Activated naive CD4-positive, alpha-beta T cell treated with anti-CD3 and anti-CD28 coated beads for 36 hours (primary cell): ENCODE measurements at regions not wholly inside any gene's neighbourhood (a gene's known extent, or its start where the extent isn't known, plus 50 kb on each side); places are given as distances from the start of the nearest gene placed in this dataset.

ENCODE experiments used
- CTCF ChIA-PET: fragments of 350-600 bp; sonication (Branson Sonifier 250); formaldehyde crosslinking; loops from one replicate; lab custom pipeline; 2021; ENCODE audit warnings: antibody characterized with exemption; lab: Charles Lee
- DNase-seq: peaks from one replicate; pipeline ENCODE4 v3.0.0-alpha.2; 2020
- H3K27ac Mint-ChIP-seq: one replicate; pipeline ENCODE4 v1.8.0; 2021; ENCODE audit warnings: mild to moderate bottlenecking, mixed read lengths
- H3K27me3 Mint-ChIP-seq: one replicate; pipeline ENCODE4 v1.8.0; 2021; ENCODE audit warnings: low read depth, mixed read lengths
- H3K36me3 Mint-ChIP-seq: one replicate; pipeline ENCODE4 v1.8.0; 2021; ENCODE audit warnings: low read depth, mixed read lengths
- H3K4me1 Mint-ChIP-seq: one replicate; pipeline ENCODE4 v1.8.0; 2021; ENCODE audit warnings: low read depth, mixed read lengths
- H3K4me3 Mint-ChIP-seq: one replicate; pipeline ENCODE4 v1.8.0; 2021; ENCODE audit warnings: mild to moderate bottlenecking, moderate library complexity, mixed read lengths
- H3K9me3 Mint-ChIP-seq: one replicate; pipeline ENCODE4 v1.8.0; 2021; ENCODE audit warnings: mixed read lengths
- intact Hi-C: fragments of 100-400 bp; cut with micrococcal nuclease; formaldehyde crosslinking; loops from one replicate; pipeline ENCODE4 v1.15.1; 2023

DNA sequence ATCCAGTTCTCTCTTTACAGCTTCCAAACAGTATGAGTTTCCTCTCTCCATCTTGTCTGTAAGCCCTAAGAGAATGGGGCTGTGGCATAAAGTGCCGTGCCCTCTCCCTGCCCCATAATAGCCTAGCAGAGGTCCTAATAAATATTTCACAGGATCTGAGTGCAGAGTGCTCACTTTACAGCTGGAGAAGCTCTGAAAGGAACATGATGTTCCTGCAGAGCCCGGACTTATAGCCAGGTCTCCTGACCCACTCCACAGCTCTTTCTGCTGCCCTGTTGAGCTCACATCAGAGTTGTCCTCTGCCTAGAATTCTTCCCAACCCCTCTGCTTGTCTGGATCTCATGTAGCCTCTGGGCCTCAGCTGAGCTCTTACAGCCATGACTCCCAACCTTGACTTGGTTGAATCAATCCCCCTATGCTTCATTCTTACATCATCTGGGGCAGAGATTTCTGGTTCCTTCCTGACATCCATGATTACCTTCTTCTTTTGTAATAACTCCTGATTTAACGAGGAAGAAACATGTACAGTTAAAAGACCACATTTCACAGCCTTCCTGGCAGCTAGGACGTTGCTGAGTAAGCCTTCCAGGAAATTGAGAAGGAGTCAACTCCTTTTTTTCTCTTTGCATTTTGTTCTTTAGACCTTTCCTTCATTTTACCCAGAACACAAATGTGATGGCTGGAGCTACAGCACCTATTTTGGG lies 135.3 kb downstream of the RPLP1 start:
- intact Hi-C loops, result no loop called here
- Mint-ChIP-seq H3K4me3 (no peak overlapping the region), H3K36me3 (no peaks in the 10 kb centered on the region), H3K27ac (no peak overlapping the region), H3K4me1 (peaks cover 5% of the 10 kb centered on the region), H3K27me3 (no peaks in the 10 kb centered on the region), H3K9me3 (no peaks in the 10 kb centered on the region)
- DNase-seq, result no peak
- CTCF ChIA-PET, result interaction anchor here (1.4 kb wide), 1 partner anchor 17 kb away, joined by 3 read pairs; no protein-coding TSS in a partner anchor

DNA sequence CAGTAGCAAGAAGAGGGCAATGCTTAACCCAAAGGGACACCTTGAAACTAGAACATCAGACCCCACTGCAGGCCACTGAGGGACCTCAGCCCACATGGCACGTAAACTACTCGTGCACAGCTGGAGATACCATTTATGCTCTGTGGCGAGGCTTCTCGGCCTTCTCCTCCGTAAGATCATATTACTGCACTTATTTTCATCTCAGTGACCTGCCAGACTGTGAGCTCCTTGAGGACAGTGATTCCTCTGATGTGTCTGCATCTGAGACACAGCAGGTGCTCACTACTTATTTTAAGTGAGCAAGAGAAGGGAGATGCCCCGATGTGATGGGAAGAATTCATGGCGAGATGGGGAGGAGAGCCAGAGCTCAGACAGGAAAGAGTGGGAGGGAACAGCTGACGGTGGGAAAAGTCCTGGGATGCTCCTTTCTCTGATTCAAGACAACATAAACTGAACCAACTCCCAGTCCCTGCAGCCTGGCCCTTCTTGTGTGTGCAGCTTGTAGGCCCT lies 137.6 kb downstream of the RPLP1 start:
- Mint-ChIP-seq H3K27me3 (no peaks in the 10 kb centered on the region), H3K9me3 (no peaks in the 10 kb centered on the region), H3K27ac (no peak overlapping the region), H3K4me1 (peaks cover 8% of the 10 kb centered on the region), H3K4me3 (no peak overlapping the region), H3K36me3 (no peaks in the 10 kb centered on the region)
- CTCF ChIA-PET, result interaction anchor here (0.6 to 1.3 kb wide), 2 partner anchors 11 to 142 kb away, joined by 3 read pairs; no protein-coding TSS in a partner anchor
- intact Hi-C loops, result no loop called here
- no peak for DNase-seq

GRCh38 chr15:69590932-69591524 lies 138.4 kb downstream of the RPLP1 start:
- intact Hi-C loops, result no loop called here
- DNase-seq, result no peak
- Mint-ChIP-seq H3K4me1 (peaks cover 10% of the 10 kb centered on the region), H3K27me3 (no peaks in the 10 kb centered on the region), H3K4me3 (no peak overlapping the region), H3K36me3 (no peaks in the 10 kb centered on the region), H3K27ac (no peak overlapping the region), H3K9me3 (no peaks in the 10 kb centered on the region)
- CTCF ChIA-PET, result interaction anchor here (0.6 to 1.3 kb wide), 3 partner anchors 10 to 140 kb away, joined by 3 read pairs; no protein-coding TSS in a partner anchor

GRCh38 chr15:69591905-69592508 lies 139.4 kb downstream of the RPLP1 start:
- intact Hi-C loops, result no loop called here
- H3K27ac Mint-ChIP-seq, result no peak overlapping the region
- no peaks in the 10 kb centered on the region for H3K9me3 Mint-ChIP-seq
- no peak overlapping the region for H3K4me3 Mint-ChIP-seq
- H3K4me1 Mint-ChIP-seq, result peaks cover 10% of the 10 kb centered on the region
- CTCF ChIA-PET, result interaction anchor here (0.6 to 0.7 kb wide), 2 partner anchors 23 to 185 kb away, joined by 3 read pairs; no protein-coding TSS in a partner anchor
- no peaks in the 10 kb centered on the region for H3K27me3 Mint-ChIP-seq
- H3K36me3 Mint-ChIP-seq, result no peaks in the 10 kb centered on the region
- DNase-seq, result no peak

- H3K27me3 Mint-ChIP-seq, result no peaks in the 10 kb centered on the region
- H3K27ac Mint-ChIP-seq, result no peak overlapping the region
- CTCF ChIA-PET, result interaction anchor here (0.7 kb wide), 1 partner anchor 17 kb away, joined by 3 read pairs; no protein-coding TSS in a partner anchor
- DNase-seq, result no peak
- intact Hi-C loops, result no loop called here
- no peaks in the 10 kb centered on the region for H3K36me3 Mint-ChIP-seq
- peaks cover 10% of the 10 kb centered on the region for H3K4me1 Mint-ChIP-seq
- no peaks in the 10 kb centered on the region for H3K9me3 Mint-ChIP-seq
- no peak overlapping the region for H3K4me3 Mint-ChIP-seq
Observed at GRCh38 chr15:69592954-69593353, 140.3 kb downstream of the RPLP1 start.

- H3K36me3 Mint-ChIP-seq, result no peaks in the 10 kb centered on the region
- no peak for DNase-seq
- CTCF ChIA-PET, result interaction anchor here (0.7 kb wide), 1 partner anchor 17 kb away, joined by 3 read pairs; no protein-coding TSS in a partner anchor
- no peak overlapping the region for H3K4me3 Mint-ChIP-seq
- intact Hi-C loops, result no loop called here
- H3K4me1 Mint-ChIP-seq, result peaks cover 10% of the 10 kb centered on the region
- no peaks in the 10 kb centered on the region for H3K9me3 Mint-ChIP-seq
- H3K27ac Mint-ChIP-seq, result no peak overlapping the region
- H3K27me3 Mint-ChIP-seq, result no peaks in the 10 kb centered on the region
Observed at GRCh38 chr15:69593488-69593887, 140.9 kb downstream of the RPLP1 start.

- H3K4me1 Mint-ChIP-seq, result peaks cover 10% of the 10 kb centered on the region
- DNase-seq, result peak; percentile 17
- peaks cover 2% of the 10 kb centered on the region for H3K27me3 Mint-ChIP-seq
- no peaks in the 10 kb centered on the region for H3K36me3 Mint-ChIP-seq
- no peak overlapping the region for H3K4me3 Mint-ChIP-seq
- intact Hi-C loops, result no loop called here
- no peaks in the 10 kb centered on the region for H3K9me3 Mint-ChIP-seq
- CTCF ChIA-PET, result no interaction called here
- no peak overlapping the region for H3K27ac Mint-ChIP-seq
Observed at GRCh38 chr15:69593981-69594966, 141.7 kb downstream of the RPLP1 start.

- no peak overlapping the region for H3K4me3 Mint-ChIP-seq
- H3K9me3 Mint-ChIP-seq, result no peaks in the 10 kb centered on the region
- intact Hi-C loops, result no loop called here
- CTCF ChIA-PET, result interaction anchor here (0.5 kb wide), 1 partner anchor 117 kb away, joined by 3 read pairs; no protein-coding TSS in a partner anchor
- H3K36me3 Mint-ChIP-seq, result no peaks in the 10 kb centered on the region
- no peak for DNase-seq
- H3K27ac Mint-ChIP-seq, result no peak overlapping the region
- H3K4me1 Mint-ChIP-seq, result peaks cover 10% of the 10 kb centered on the region
- peaks cover 3% of the 10 kb centered on the region for H3K27me3 Mint-ChIP-seq
Observed at GRCh38 chr15:69595009-69595791, 142.6 kb downstream of the RPLP1 start.

- Mint-ChIP-seq H3K9me3 (no peaks in the 10 kb centered on the region), H3K36me3 (no peaks in the 10 kb centered on the region)
- CTCF ChIA-PET, result no interaction called here
Observed at GRCh38 chr15:69597061-69597592, 144.5 kb downstream of the RPLP1 start.

DNA sequence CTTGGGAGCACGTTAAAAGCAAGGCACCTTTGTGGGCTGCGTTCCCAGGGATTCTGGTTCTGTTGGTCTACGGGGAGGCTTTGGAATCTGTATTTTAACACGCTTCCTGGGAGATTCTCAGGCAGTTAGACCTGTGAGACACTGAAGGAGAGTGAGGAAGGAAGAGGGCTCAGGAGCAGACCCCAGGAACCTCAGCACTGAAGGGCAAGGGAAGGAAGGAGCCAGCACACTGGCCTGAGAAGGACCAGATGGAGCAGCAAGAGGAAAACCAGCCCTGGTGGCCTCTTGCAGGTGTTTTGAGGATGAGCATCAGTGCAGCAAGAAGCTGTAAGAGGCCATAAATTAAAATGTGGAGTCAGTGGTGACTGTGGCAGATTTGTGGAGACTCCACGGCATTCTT lies 146.7 kb downstream of the RPLP1 start:
- Mint-ChIP-seq H3K4me1 (peaks cover 9% of the 10 kb centered on the region), H3K9me3 (no peaks in the 10 kb centered on the region), H3K36me3 (no peaks in the 10 kb centered on the region), H3K27me3 (peaks cover 3% of the 10 kb centered on the region), H3K4me3 (no peak overlapping the region), H3K27ac (no peak overlapping the region)
- intact Hi-C loops, result no loop called here
- CTCF ChIA-PET, result no interaction called here
- DNase-seq, result no peak

More at GRCh38 chr15:69597061-69597592, 144.5 kb downstream of the RPLP1 start:
- intact Hi-C loops, result no loop called here
- no peak overlapping the region for H3K27ac Mint-ChIP-seq
- H3K4me1 Mint-ChIP-seq, result peaks cover 10% of the 10 kb centered on the region
- H3K27me3 Mint-ChIP-seq, result peaks cover 3% of the 10 kb centered on the region
- DNase-seq, result no peak
- H3K4me3 Mint-ChIP-seq, result no peak overlapping the region
